KG1 (cell line): ENCODE measurements at regions not wholly inside any gene's neighbourhood (a gene's known extent, or its start where the extent isn't known, plus 50 kb on each side); places are given as distances from the start of the nearest gene placed in this dataset.
A peak's percentile ranks its signal among the peaks of the same experiment; 100 is the strongest.

Experiments used
- DNase-seq: peaks from one replicate; lab custom pipeline; 2025; lab: John Stamatoyannopoulos, UW

GRCh38 chr6:109315341-109316110, 66.7 kb downstream of the CD164 start:
- DNase-seq: no peak

DNA sequence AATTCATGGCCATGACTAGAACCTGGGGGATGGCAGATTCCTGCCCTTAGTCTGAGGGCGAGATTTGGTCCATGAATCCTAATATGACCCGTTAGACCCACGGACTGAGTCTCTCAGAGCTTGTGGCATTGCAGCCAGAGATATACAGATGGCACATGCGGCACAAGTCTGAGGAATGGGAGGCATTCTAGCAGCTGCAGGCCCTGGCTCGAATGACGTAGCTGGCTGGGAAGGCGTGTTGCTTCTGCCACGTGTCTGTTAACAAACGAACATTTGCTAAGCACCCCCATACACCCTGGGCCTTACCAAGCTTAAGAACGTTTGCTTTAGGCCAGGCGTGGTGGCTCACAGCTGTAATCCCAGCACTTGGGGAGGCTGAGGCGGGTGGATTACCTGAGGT, 68.0 kb downstream of the CD164 start:
- DNase-seq: no peak

DNA sequence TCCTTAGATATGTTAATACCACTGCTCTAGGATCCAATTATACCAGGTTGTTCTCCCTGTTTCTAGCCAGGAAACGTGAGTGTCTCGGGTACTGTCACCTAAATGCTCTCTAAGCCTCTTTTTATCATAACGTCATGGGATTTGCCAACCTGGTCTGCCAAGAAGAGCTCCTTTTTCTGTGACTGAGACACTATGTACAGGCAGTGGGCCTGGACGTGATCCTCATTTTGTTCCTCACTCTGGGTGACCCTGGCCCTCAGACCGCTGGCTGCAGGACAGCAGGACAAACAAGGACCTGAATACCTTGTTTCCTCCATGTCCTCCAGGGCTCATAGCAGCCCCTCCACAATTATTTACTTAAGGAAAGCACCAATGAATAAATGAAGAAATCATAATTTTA, 69.1 kb downstream of the CD164 start:
- no peak for DNase-seq

DNA sequence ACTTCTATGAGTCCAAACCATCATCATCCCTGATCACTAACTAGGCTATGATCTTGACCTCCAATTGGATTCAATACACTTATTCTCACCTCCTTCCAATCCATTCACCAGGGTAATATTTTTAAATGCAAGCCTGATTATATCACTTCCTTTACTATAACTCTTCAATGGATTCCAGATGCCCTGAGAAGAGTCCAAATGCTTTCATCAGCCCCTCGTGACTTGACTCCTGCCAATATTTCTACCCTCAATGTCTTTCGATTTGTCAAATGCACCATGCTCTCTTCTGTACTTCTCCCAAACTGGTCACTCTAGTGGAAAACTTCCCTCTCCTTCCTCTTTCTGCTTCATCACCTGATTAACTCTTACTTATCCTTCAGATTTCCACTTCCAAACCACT, 70.8 kb downstream of the CD164 start:
- DNase-seq: no peak

DNA sequence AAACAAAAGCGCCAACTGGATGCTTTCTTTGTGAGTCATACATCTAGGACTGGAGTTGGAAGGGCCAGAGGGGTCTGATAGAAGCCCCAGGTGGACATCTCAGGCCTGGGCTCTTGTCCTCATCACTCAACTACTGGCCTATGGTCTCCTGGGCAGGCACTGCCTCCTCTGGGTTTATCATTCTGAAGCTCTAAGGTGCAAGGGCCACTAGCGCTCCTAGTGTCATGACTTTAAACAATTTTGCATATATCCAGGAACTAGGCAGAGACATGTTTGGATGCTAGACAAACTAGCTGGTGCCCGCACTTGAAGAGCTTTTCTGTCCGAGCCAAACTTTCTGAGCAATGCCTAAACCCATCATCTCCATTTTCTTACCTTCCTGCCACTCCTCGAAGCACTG, 72.3 kb downstream of the CD164 start:
- DNase-seq: no peak

- no peak for DNase-seq
These were observed 74.2 kb downstream of the CD164 start for GRCh38 chr6:109308018-109308492.

GRCh38 chr6:109306733-109307132, 75.5 kb downstream of the CD164 start:
- no peak for DNase-seq

DNA sequence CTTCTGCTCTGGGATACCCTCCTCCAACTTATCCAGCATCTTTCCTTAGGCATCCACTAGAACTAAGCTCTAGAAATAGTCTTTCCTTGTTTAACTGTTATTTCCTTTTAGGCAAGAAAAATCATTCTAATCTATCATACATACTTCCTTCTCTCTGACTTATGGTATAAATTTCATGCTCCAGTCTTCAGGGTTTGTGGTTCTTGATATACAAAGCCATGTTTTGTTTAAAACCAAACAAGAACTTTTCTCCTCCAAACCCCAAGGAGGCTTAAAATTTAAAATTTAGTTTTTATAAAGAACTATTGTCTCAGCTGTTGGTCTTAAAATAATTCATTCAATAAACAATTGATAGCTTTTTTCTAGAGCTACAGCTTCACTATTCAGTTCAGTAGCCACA, 77.2 kb downstream of the CD164 start:
- DNase-seq: peak; percentile 47

DNA sequence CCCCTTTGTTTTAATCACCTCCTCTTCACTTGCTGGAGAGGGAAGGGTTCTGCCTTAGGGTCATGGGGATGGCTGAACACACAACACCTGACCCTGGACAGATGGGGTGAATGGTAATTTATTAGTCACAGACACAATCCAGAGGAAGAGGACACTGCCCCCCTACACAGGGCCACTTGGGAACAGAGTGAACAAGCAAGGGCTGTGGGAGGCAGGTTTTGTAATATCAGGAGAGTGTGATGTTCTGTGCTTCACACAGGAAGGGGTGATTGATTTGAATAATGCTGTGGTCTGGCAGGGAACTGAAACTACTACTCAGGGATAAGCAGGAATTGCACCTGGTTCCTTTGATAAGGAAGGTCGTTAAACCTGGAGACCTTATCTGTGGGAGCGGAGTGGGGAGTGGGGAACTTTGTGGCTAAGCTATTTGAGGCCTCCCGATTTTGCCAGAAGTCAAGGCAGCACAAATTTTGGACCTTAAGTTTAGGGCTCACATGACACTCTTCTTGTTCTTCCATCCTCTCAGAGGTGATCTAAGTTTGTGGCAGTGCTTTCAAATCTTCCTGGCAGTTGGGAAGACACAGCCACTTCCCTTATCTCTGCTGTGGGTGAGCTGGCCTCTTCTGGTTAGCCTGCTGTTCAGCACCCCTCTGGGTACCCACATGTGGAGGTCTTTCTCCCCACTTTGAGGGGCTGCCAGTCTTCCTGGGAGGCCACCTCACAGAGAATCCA, 77.8 kb downstream of the CD164 start:
- peak; percentile 47 for DNase-seq

DNA sequence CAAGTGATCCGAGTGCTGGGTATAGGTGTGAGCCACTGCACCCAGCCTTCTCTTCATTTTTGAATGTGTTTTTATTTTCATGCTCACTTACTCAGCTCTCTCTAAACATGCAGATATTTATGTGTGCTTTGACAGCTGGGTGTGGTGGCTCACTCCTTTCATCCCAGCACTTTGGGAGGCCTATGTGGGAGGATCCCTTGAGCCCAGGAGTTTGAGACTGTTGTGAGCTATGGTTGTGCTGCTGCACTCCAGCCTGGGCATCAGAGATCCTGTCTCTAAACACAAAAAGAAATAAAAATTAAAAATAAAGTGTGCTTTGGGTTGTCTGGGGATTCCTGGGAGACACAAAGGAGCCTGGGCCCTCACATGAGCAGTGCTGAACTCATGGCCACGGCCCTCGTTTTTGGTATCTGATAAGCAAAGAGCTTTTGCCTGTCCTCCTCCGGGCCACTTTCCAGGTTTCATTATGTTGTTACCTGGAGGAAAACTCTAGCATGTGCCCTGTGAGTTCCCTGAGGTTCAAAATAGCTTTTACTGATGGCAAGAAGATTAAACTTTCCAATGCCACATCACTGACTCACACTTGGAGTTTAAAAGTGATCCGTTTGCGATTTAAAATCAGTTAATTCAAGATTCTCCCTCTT, 78.5 kb downstream of the CD164 start:
- DNase-seq: peak; percentile 52

DNA sequence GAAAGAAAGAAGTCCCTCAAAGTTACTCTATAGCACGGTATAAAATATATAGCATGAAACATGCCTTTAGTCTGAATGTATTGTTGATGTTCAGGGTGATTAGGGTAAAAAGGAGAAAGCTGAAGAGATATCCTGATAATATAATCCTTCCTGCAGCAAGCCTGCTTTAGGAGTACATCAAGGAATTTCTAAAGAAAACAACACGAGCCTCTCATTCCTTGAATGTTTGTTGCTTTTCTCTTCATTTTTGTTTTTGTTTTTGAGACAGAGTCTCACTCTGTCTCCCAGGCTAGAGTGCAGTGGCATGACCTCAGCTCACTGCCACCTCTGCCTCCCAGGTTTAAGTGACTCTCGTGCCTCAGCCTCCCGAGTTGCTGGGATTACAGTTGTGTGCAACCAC, 79.1 kb downstream of the CD164 start:
- DNase-seq: no peak

- no peak for DNase-seq
These were observed 80.1 kb downstream of the CD164 start for GRCh38 chr6:109302176-109302575.

DNA sequence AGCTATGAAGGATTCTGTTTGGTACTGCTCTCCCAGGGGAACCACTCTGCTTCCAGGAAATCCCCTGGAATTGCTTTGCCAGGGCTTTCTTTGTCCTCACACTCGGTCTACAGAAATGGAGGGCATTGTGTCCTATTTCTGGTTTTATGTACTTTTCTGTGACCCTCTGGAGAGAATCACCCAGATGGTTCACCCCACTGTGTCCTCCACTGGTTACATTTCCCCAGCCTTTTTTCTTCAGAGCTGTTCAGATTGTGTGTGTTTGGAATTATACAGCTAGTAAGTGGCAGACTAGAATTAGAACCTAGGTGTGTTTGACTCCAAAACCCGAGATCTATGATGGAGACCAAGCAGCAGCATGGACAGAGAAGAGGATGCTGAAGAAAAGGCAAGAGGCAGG, 80.8 kb downstream of the CD164 start:
- no peak for DNase-seq

- peak; percentile 30 for DNase-seq
These were observed 81.4 kb downstream of the CD164 start for GRCh38 chr6:109300874-109301273.

- DNase-seq: peak; percentile 88
These were observed 82.3 kb downstream of the CD164 start for GRCh38 chr6:109299776-109300564.

DNA sequence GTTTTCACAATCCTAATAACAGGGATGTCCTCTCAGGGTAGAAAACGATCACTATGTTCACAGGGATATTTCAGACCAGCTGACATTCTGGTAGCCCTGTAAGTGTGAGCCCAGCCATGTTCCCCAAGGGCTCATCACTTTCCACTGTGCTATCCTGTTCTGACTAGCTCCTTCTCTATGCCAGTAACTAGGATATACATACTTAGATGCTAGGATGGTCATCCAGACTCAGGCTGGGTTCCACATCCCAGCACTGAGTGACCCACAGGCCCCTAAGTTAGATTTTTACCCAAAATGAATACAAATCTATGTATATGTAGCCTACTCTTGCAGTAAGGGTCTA, 83.0 kb downstream of the CD164 start:
- DNase-seq: no peak

GRCh38 chr6:109298605-109299264, 83.5 kb downstream of the CD164 start:
- DNase-seq: peak; percentile 32

DNA sequence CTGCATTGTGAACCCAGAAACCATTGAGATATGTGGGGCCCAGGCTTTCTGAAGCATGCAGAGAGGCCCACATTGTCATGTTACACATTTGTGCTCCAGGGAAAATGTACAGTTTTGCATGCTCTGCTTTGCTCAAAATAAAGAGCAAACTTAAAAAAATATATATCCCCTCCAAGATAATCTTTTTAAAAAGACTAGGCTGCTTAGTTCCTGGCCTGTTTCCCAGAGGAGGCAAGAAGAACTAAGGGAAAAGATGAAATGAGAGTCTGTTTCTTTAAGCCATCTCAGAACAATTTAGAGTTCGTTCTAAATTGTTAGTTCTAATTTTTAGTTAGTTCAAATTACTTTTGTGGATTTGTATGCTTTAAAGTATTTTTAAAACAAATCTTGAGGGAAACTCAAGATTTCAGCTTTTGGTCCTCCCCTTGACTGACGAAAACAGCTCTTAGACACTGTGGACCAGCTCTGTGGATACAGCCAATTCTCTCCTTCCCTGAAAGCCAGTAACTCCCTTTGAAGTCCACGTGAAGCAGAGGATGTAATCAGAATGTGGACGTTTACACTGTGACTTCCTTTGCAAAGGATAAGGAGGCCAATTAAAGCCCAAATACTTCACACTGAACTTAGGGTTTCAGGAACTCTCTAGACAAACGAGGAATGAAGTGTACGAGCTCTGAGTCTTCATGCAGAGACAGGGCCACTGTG, 84.7 kb downstream of the CD164 start:
- no peak for DNase-seq

DNA sequence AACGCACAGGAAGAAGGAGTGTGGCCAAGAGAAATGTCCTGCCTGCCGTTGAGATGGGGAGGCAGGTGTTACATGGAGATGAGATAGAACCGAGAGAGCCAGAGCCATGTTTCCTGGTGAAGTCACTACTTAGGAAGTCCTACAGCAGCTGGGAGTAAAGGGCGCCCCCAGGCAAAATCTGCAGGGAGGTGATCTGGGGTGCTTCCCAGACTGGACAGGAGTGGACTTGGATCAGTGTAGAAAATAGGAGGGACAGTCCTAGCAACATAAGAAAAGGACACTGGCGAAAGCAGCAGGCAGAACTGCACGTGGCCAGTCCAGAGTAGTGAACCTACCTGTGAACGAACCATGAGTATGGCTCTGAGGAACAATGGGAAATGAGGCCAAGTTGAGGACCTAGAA, 85.3 kb downstream of the CD164 start:
- DNase-seq: no peak

GRCh38 chr6:109296452-109296851, 85.8 kb downstream of the CD164 start:
- no peak for DNase-seq

DNA sequence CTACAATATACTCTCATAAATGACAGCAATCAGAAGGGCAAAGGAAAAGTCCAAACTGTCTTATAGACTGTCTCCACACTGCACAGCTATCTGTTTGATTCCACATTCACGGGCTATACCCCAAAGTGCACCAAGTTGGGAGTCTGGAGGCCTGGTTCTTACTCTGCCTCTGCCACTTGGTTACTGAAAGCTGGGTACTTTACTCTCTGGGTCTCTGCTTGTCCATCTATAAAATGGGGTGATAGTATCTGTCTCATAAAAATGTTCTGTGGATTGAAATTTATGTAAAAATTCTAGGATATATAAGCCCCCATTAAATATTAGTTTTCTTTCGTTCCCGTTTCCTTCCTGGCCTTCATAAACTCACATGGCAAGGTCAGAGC, 86.5 kb downstream of the CD164 start:
- DNase-seq: no peak
